Lower lobe of right lung (tissue), 2 donors: ENCODE measurements at regions not wholly inside any gene's neighbourhood (a gene's known extent, or its start where the extent isn't known, plus 50 kb on each side); places are given as distances from the start of the nearest gene placed in this dataset.

Experiments used
- ATAC-seq, 2 donors: fragments of 200-7000 bp; cut with Tn5 transposase; one replicate each; pipeline ENCODE4 v1.9.1; 2020 to 2022; ENCODE audit warnings: mild to moderate bottlenecking in 2 of 2, moderate library complexity in 2 of 2
- DNase-seq: peaks from one replicate; pipeline ENCODE4 v3.0.0-alpha.2; 2020
- H3K27ac ChIP-seq: fragments of 200-600 bp; one replicate; pipeline ENCODE4 v1.8.0; 2022
- H3K27me3 ChIP-seq: fragments of 200-600 bp; one replicate; pipeline ENCODE4 v1.8.0; 2022; ENCODE audit warnings: low read depth
- H3K36me3 ChIP-seq: fragments of 200-600 bp; one replicate; pipeline ENCODE4 v1.8.0; 2022; ENCODE audit warnings: mild to moderate bottlenecking
- H3K4me1 ChIP-seq: fragments of 200-600 bp; one replicate; pipeline ENCODE4 v1.8.0; 2022
- H3K4me3 ChIP-seq: fragments of 200-600 bp; one replicate; pipeline ENCODE4 v1.8.0; 2022; ENCODE audit warnings: mild to moderate bottlenecking
- H3K9me3 ChIP-seq: fragments of 200-600 bp; one replicate; pipeline ENCODE4 v1.8.0; 2022
- CTCF ChIP-seq: fragments of 200-600 bp; IDR thresholded peaks from one replicate; pipeline ENCODE4 v1.8.0; 2022; ENCODE audit warnings: antibody characterized with exemption, mild to moderate bottlenecking
- intact Hi-C: fragments of 100-400 bp; cut with DNase I; formaldehyde crosslinking; loops from one replicate; pipeline ENCODE4 v1.11.0; 2022
- donor health status: DM: no; HTN: yes; CAD: no; lungs with severe emphysema.

DNA sequence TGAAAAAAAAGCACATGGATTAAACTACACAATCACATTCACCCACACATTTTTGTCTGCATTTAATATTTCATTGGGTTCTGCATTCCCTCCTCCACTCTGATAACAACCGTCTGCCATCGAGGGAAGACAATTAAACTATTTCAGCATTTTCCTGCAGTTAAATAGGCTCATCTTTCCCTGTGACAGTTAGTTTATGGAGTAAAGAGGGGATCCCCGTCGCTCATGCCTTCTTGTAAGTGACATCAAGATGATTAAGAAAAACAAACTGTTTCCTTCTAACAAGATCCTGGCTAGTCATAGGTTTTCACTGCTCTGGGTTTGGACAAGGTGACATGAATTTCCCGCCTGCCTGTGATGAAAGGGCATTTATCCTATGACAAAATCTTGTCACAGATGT, 98.0 kb upstream of the DYNLRB2 start:
- no peak overlapping the region for H3K27ac ChIP-seq
- H3K4me1 ChIP-seq: no peaks in the 10 kb centered on the region
- H3K4me3 ChIP-seq: no peak overlapping the region
- no peaks in the 10 kb centered on the region for H3K9me3 ChIP-seq
- intact Hi-C loops: no loop called here
- ATAC-seq: no peak
- H3K36me3 ChIP-seq: no peaks in the 10 kb centered on the region
- no peak for TF ChIP-seq CTCF
- DNase-seq: no peak
- H3K27me3 ChIP-seq: no peaks in the 10 kb centered on the region

DNA sequence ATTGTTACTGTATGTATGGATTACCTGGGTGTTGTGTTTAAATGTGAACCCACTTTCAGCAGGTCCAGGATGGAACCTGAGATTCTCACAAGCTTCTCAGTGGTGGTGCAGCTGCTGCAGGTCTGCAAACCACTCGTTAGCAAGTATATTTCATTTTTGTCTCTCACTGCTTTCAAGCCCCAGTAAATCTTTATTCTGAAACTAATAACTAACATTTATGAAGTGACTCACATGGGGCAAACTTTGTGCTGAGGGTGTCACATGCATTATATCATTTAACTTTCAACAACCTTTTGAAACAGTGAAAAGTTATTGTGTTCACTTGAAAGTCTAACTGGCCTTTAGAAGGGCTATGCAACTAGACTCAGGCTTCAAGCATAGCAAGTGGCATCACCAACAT, 98.9 kb upstream of the DYNLRB2 start:
- ATAC-seq: no peak
- H3K9me3 ChIP-seq: no peaks in the 10 kb centered on the region
- H3K27ac ChIP-seq: no peak overlapping the region
- no peak for DNase-seq
- H3K36me3 ChIP-seq: no peaks in the 10 kb centered on the region
- no peak overlapping the region for H3K4me3 ChIP-seq
- intact Hi-C loops: no loop called here
- no peaks in the 10 kb centered on the region for H3K27me3 ChIP-seq
- H3K4me1 ChIP-seq: no peaks in the 10 kb centered on the region
- no peak for TF ChIP-seq CTCF

DNA sequence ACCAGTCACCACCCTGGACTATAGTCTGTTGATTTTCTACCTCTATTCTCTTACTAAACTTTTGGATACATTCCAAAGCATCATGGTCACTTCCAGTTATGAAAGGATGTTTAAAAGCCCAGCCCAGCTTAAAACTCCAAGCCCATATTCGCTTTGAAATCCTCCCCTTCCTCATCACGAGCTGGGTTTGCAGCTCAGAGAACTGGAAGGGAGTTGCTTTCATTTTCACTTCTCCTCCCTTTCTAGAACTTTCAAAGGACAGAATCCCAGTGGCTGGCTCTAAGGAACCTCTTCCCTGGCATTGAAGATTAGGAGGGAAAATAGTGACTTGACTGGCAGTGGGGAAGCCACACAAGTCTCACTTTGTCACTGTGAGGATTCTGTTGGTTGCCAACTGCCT, 100.1 kb upstream of the DYNLRB2 start:
- Histone ChIP-seq H3K27me3 (no peaks in the 10 kb centered on the region), H3K36me3 (no peaks in the 10 kb centered on the region), H3K4me3 (no peak overlapping the region), H3K4me1 (no peaks in the 10 kb centered on the region), H3K9me3 (no peaks in the 10 kb centered on the region), H3K27ac (no peak overlapping the region)
- intact Hi-C loops: no loop called here
- DNase-seq: no peak
- no peak for ATAC-seq
- TF ChIP-seq CTCF: no peak

DNA sequence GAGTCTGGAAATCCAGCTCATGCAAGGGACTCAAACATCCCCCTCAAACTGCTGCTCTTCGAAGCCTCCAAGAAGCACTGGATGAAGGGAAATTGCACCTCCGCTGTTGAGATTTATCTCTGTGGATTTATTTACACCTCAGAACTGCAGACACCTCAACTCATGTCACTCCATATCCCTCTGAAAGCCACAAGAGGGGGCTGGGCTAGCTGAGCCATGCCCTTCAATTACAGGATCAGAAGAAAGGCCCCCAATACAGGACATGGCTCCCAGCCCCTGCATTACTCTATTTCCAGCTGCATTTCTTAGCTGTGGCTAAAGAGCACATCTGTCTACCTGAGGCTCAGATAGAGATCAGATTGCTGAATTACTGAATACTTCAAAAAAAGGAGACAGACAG, 103.1 kb upstream of the DYNLRB2 start:
- no peak overlapping the region for H3K27ac ChIP-seq
- intact Hi-C loops: no loop called here
- H3K9me3 ChIP-seq: no peaks in the 10 kb centered on the region
- no peak for DNase-seq
- no peak overlapping the region for H3K4me3 ChIP-seq
- no peaks in the 10 kb centered on the region for H3K4me1 ChIP-seq
- no peaks in the 10 kb centered on the region for H3K27me3 ChIP-seq
- no peaks in the 10 kb centered on the region for H3K36me3 ChIP-seq
- no peak for TF ChIP-seq CTCF
- no peak for ATAC-seq

DNA sequence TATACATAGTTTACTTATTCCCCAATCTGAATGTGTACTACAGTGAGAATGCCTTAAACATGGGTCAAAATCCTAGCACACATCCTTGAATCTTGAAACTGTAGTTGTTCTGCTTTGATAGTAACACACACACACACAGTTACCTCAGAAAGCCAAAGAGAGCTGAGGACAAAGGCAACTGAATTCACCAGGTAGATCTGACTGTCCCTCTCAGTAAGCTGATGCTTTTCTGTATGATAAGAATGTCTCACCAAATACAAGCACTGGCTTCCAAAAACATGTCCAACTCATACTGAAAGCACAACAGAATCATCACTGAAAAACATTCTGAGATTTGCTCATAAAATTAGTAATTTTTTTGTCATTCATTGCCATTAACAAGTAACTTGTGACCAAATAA, 104.3 kb upstream of the DYNLRB2 start:
- ATAC-seq (no peak), DNase-seq (no peak)
- Histone ChIP-seq H3K4me1 (no peaks in the 10 kb centered on the region), H3K9me3 (no peaks in the 10 kb centered on the region), H3K36me3 (no peaks in the 10 kb centered on the region), H3K27ac (no peak overlapping the region), H3K27me3 (no peaks in the 10 kb centered on the region), H3K4me3 (no peak overlapping the region)
- no peak for TF ChIP-seq CTCF
- intact Hi-C loops: no loop called here

GRCh38 chr16:80433623-80434022, 107.2 kb upstream of the DYNLRB2 start:
- DNase-seq (no peak), ATAC-seq (no peak)
- Histone ChIP-seq H3K4me1 (no peaks in the 10 kb centered on the region), H3K27ac (no peak overlapping the region), H3K27me3 (no peaks in the 10 kb centered on the region), H3K36me3 (no peaks in the 10 kb centered on the region), H3K9me3 (no peaks in the 10 kb centered on the region), H3K4me3 (no peak overlapping the region)
- TF ChIP-seq CTCF: no peak
- intact Hi-C loops: no loop called here
